Body of pancreas (tissue), 4 donors: ENCODE measurements at regions not wholly inside any gene's neighbourhood (a gene's known extent, or its start where the extent isn't known, plus 50 kb on each side); places are given as distances from the start of the nearest gene placed in this dataset.
"Not testable (repeated sequence)": the region's sequence is repeated elsewhere in the genome, so short reads cannot be mapped to it uniquely, and the experiment has no call there.

Experiments
- ATAC-seq: fragments of 150-250 bp; one replicate; pipeline ENCODE4 v1.9.1; 2016
- DNase-seq, 4 donors: peaks; one replicate each; pipeline ENCODE4 v3.0.0-alpha.2; 2019
- H3K27ac ChIP-seq, 4 donors: fragments of 200-600 bp; sonication (generic); 1 replicate in 3 of 4; 2 replicates in 1 of 4; pipeline versions ENCODE4 v1.5.1 to v1.6.1; 2016 to 2019; ENCODE audit warnings: mild to moderate bottlenecking in 1 of 4, mixed read lengths in 1 of 4, moderate library complexity in 1 of 4
- H3K27me3 ChIP-seq, 2 donors: fragments of 200-600 bp; sonication (generic); one replicate each; pipeline ENCODE4 v1.6.0; 2016; ENCODE audit warnings: mild to moderate bottlenecking in 1 of 2
- H3K36me3 ChIP-seq, 2 donors: fragments of 200-600 bp; sonication (generic); replicated peaks in 1 of 2; 2 replicates each; pipeline ENCODE4 v1.5.1; 2016; ENCODE audit warnings: low read depth in 2 of 2; ENCODE audit not compliant: insufficient read depth in 1 of 2
- H3K4me1 ChIP-seq: fragments of 200-600 bp; sonication (generic); one replicate; pipeline ENCODE4 v1.6.0; 2016
- H3K4me3 ChIP-seq, 2 donors: fragments of 200-600 bp; sonication (generic); 1 replicate in 1 of 2; 2 replicates in 1 of 2; pipeline ENCODE4 v1.5.1; 2016 to 2019
- H3K9me3 ChIP-seq, 3 donors: fragments of 200-600 bp; sonication (generic); 1 replicate in 2 of 3; 2 replicates in 1 of 3; pipeline ENCODE4 v1.5.1; 2016
- POLR2A ChIP-seq, 3 donors: fragments of 450-650 bp; IDR thresholded peaks; one replicate each; pipeline ENCODE4 v1.6.1; 2016; ENCODE audit warnings: antibody characterized with exemption in 3 of 3, mild to moderate bottlenecking in 2 of 3
- WGBS, 2 donors: methylation state at CpG; one replicate each; pipeline ENCODE4 v1.1.5; 2017; 5-methylcytosine and 5-hydroxymethylcytosine counted together
- intact Hi-C: fragments of 100-400 bp; cut with DNase I; formaldehyde crosslinking; loops from one replicate; pipeline ENCODE4 v1.15.1; 2023
- TF ChIP-seq, protein P1 (sequence below), 7 experiments: fragments of 450-650 bp in 4 of 7; fragments of 200-600 bp in 3 of 7; sonication (generic) in 3 of 7; IDR thresholded peaks; one replicate each; pipeline ENCODE4 v1.5.1; 2016 to 2019; ENCODE audit warnings: antibody characterized with exemption in 7 of 7

DNA sequence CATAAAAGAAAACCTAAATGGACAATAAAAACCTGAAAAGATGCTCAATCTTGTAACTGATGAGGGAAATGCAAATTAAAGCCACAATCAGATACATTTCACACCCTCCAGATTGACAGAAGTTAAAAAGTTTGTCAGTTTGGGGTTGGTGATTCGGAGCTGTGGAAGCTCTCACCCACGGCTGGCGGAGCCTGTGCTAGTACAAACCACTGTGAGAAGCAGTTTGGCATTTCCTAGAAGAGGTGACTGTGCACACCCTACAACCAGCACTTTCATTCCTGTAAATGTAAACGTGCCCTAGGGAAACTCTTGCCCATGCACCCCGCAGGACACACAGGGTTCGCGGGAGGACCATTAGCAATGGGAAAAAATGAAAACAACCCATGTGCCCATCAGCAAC is 114.1 kb downstream of the BMS1 start:
- no peak overlapping the region for H3K27ac ChIP-seq
- peaks cover 0 to 13% (median 0%) of the 10 kb centered on the region in 3 donors for H3K9me3 ChIP-seq
- DNase-seq = no peak
- no peaks in the 10 kb centered on the region for H3K36me3 ChIP-seq
- no peaks in the 10 kb centered on the region for H3K27me3 ChIP-seq
- intact Hi-C loops = no loop called here
- TF ChIP-seq, protein P1, sequence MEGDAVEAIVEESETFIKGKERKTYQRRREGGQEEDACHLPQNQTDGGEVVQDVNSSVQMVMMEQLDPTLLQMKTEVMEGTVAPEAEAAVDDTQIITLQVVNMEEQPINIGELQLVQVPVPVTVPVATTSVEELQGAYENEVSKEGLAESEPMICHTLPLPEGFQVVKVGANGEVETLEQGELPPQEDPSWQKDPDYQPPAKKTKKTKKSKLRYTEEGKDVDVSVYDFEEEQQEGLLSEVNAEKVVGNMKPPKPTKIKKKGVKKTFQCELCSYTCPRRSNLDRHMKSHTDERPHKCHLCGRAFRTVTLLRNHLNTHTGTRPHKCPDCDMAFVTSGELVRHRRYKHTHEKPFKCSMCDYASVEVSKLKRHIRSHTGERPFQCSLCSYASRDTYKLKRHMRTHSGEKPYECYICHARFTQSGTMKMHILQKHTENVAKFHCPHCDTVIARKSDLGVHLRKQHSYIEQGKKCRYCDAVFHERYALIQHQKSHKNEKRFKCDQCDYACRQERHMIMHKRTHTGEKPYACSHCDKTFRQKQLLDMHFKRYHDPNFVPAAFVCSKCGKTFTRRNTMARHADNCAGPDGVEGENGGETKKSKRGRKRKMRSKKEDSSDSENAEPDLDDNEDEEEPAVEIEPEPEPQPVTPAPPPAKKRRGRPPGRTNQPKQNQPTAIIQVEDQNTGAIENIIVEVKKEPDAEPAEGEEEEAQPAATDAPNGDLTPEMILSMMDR (IDR thresholded peaks at IDR 0.05) = no peak
- no peak for TF ChIP-seq POLR2A (IDR thresholded peaks at IDR 0.05)
- peaks cover 5% of the 10 kb centered on the region for H3K4me1 ChIP-seq
- no peak overlapping the region for H3K4me3 ChIP-seq
- WGBS, 2 donors = 52 to 54% methylated on average over 7 of the region's 7 CpGs
- no peak for ATAC-seq

DNA sequence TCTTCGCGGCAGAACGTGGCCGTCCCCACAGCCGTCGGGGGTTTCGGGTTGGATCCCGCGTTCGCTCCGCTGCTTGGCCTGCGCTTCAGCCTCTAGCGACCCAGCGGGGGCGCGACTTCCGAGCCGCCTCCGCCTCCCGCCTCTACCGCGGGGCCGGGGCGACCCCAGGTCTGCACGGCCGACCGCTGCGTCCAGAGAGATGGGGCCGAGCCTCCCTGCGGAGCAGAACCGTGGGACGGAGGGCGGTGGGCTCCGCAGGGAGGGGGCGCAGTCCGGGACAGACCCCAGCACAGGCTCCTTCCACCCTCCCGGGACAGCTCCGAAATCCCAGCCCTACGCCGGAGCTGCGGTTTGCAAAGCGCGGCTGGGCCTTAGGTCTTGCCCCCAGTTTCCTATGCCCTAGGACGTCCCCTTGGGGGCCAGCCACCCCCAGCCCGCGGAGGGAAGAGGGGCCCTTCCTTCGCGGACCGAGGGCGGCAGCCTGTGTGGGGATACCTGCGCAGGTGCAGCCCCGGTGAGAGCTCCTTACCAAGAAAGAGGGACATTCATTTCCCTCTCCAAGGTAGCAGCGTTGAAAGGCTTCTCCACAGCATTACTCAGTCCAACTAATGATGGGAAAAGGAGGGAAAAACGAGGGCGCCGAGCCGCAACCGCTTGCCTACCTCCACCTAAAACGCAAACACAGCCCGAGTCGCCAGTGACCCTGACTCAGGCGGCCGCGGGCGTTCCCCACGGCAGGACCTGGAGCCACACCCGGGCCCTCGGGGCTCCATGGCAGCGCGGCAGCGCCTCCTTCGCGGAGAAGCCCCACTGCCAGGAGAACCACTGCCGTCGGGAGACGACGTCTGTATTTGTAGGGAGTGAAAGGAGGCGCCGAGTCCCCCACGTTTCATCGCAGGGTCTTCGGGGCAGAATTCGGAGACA is 115.7 kb downstream of the BMS1 start:
- intact Hi-C loops = no loop called here
- DNase-seq (no peak), ATAC-seq (no peak)
- Histone ChIP-seq H3K27me3 (no peaks in the 10 kb centered on the region), H3K27ac (no peak overlapping the region), H3K4me1 (peaks cover 5% of the 10 kb centered on the region), H3K36me3 (no peaks in the 10 kb centered on the region), H3K4me3 (no peak overlapping the region), H3K9me3 (peaks cover 0 to 13% (median 0%) of the 10 kb centered on the region in 3 donors)
- WGBS, 2 donors = 3 to 11% methylated on average over 16 to 83 of the region's 83 CpGs
- no peak for TF ChIP-seq POLR2A (IDR thresholded peaks at IDR 0.05)
- TF ChIP-seq, protein P1 (IDR thresholded peaks at IDR 0.05) = no peak

DNA sequence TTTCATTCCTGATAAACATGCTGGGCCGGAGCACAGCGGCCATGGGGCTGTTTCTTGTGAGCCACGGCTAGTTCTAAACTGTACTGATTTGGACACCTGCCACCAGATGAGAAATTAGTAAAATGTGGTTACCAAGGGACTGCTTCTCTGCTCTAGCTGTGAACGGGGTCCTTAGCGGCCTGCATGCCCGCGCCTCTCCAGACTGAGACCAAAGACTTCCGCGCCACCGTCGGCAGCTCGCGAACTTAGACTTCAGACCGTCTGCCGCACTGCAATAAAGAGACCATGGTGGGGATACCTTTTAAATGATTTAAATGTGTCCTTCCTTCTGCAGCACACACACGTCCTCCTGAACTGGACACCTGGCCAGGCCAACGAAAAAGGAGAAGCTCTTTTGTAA is 116.4 kb downstream of the BMS1 start:
- TF ChIP-seq, protein P1 (IDR thresholded peaks at IDR 0.05) = no peak
- no peak for TF ChIP-seq POLR2A (IDR thresholded peaks at IDR 0.05)
- Histone ChIP-seq H3K27me3 (no peaks in the 10 kb centered on the region), H3K4me1 (peaks cover 5% of the 10 kb centered on the region), H3K36me3 (no peaks in the 10 kb centered on the region), H3K9me3 (peaks cover 0 to 13% (median 0%) of the 10 kb centered on the region in 3 donors), H3K4me3 (no peak overlapping the region), H3K27ac (no peak overlapping the region)
- WGBS, 2 donors = 84 to 87% methylated on average over 17 of the region's 17 CpGs
- intact Hi-C loops = no loop called here
- DNase-seq (no peak), ATAC-seq (no peak)

DNA sequence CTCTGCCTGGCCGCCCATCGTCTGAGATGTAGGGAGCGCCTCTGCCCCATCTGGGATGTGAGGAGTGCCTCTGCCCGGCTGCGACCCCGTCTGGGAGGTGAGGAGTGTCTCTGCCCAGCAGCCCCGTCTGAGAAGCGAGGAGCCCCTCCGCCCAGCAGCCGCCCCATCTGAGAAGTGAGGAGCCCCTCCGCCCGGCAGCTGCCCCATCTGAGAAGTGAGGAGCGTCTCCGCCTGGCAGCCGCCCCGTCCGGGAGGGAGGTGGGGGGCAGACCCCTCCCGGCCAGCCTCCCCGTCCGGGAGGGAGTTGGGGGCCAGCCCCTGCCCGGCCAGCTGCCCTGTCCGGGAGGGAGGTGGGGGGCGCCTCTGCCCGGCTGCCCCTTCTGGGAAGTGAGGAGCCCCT is 117.8 kb downstream of the BMS1 start:
- intact Hi-C loops, H3K27me3 ChIP-seq, H3K4me3 ChIP-seq, H3K4me1 ChIP-seq, DNase-seq, H3K27ac ChIP-seq, H3K36me3 ChIP-seq, ATAC-seq: not testable (repeated sequence)
- H3K9me3 ChIP-seq = peaks cover 0 to 13% (median 0%) of the 10 kb centered on the region in 3 donors
- WGBS, 2 donors = 95 to 100% methylated on average over 2 to 10 of the region's 24 CpGs

DNA sequence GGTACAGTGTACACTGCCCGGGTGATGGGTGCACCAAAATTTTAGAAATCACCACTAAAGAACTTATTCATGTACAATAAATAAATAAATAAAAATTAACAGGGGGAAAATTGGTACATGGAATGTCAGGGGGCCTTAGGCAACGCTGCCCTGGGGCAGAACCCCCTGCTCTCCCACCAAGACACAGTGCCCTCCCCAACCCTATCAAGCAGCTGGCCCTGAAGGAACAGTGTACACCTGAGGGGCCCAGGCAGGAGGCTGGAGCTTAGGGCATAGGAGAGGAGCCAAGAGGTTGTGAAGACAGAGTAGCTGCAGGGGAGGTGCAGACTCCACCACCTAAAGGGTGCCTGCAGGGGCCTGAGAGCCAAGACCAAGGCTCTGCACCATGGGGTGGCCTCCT is 128.8 kb downstream of the BMS1 start:
- Histone ChIP-seq H3K27ac (no peak overlapping the region), H3K27me3 (no peaks in the 10 kb centered on the region), H3K9me3 (peaks cover 0 to 5% (median 0%) of the 10 kb centered on the region in 3 donors), H3K4me1 (no peaks in the 10 kb centered on the region), H3K36me3 (no peaks in the 10 kb centered on the region), H3K4me3 (no peak overlapping the region)
- intact Hi-C loops = no loop called here
- no peak for ATAC-seq
- TF ChIP-seq, protein P1 (IDR thresholded peaks at IDR 0.05) = no peak
- no peak for DNase-seq
- 47% methylated on average over 2 of the region's 2 CpGs for WGBS, 2 donors
